Esophagus squamous epithelium (tissue), 4 donors: ENCODE measurements at regions not wholly inside any gene's neighbourhood (a gene's known extent, or its start where the extent isn't known, plus 50 kb on each side); places are given as distances from the start of the nearest gene placed in this dataset.
"Not testable (repeated sequence)": the region's sequence is repeated elsewhere in the genome, so short reads cannot be mapped to it uniquely, and the experiment has no call there.

ENCODE experiments used
- POLR2A ChIP-seq, 4 donors: fragments of 450-650 bp; IDR thresholded peaks; one replicate each; pipeline ENCODE4 v1.6.1; 2017; ENCODE audit warnings: antibody characterized with exemption in 4 of 4, mild to moderate bottlenecking in 4 of 4, moderate library complexity in 3 of 4
- TF ChIP-seq, protein P1 (sequence below), 6 experiments: fragments of 450-650 bp in 4 of 6; fragments of 200-600 bp in 2 of 6; sonication (generic) in 2 of 6; IDR thresholded peaks; one replicate each; pipeline ENCODE4 v1.5.1; 2016 to 2019; ENCODE audit warnings: antibody characterized with exemption in 6 of 6, mild to moderate bottlenecking in 4 of 6, moderate library complexity in 4 of 6

DNA sequence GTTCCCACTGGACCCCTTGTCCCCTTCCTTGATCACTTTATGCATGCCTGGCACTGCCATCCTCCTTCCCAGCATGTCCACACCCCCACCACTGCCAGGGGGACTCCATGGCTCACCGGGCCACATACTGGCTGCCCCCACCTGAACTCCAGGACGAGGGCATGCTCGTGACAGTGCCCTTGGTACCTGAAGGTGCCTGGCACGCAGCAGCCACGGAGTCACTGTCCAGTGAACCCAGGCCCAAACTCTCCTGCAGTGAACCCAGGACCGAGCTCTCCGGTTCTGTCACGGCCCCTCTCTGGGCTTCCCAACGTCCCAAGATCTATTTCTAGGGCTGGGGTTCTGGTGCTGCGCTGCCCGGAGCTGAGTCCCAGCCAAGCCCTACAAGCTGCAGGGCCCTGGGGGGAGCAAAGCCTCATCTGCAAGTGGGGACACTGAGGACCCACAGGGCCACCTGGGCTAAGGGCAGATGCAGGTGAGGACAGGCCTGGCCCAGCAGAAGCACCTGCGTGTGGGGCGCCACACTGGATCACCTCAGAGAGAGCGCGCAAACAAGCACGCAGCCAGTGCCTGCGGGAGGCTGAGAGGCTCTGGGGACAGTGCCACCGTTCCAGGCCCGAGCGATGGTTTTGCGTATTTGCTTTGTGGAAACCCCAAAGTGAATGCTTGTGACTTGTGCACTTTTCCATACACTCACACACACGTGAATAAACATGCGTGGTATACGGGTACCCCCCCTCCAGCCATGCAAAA lies 5406.3 kb upstream of the TPTE start:
- TF ChIP-seq, protein P1, sequence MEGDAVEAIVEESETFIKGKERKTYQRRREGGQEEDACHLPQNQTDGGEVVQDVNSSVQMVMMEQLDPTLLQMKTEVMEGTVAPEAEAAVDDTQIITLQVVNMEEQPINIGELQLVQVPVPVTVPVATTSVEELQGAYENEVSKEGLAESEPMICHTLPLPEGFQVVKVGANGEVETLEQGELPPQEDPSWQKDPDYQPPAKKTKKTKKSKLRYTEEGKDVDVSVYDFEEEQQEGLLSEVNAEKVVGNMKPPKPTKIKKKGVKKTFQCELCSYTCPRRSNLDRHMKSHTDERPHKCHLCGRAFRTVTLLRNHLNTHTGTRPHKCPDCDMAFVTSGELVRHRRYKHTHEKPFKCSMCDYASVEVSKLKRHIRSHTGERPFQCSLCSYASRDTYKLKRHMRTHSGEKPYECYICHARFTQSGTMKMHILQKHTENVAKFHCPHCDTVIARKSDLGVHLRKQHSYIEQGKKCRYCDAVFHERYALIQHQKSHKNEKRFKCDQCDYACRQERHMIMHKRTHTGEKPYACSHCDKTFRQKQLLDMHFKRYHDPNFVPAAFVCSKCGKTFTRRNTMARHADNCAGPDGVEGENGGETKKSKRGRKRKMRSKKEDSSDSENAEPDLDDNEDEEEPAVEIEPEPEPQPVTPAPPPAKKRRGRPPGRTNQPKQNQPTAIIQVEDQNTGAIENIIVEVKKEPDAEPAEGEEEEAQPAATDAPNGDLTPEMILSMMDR (IDR thresholded peaks at IDR 0.05) = not testable (repeated sequence)
- not testable (repeated sequence) for TF ChIP-seq POLR2A (IDR thresholded peaks at IDR 0.05)
